Astrocyte of the hippocampus (primary cell): ENCODE measurements at regions not wholly inside any gene's neighbourhood (a gene's known extent, or its start where the extent isn't known, plus 50 kb on each side); places are given as distances from the start of the nearest gene placed in this dataset.
A peak's percentile ranks its signal among the peaks of the same experiment; 100 is the strongest.

Source experiments
- DNase-seq: peaks from one replicate; pipeline ENCODE4 v3.0.0; 2011; ENCODE audit warnings: low read depth, low spot score

DNA sequence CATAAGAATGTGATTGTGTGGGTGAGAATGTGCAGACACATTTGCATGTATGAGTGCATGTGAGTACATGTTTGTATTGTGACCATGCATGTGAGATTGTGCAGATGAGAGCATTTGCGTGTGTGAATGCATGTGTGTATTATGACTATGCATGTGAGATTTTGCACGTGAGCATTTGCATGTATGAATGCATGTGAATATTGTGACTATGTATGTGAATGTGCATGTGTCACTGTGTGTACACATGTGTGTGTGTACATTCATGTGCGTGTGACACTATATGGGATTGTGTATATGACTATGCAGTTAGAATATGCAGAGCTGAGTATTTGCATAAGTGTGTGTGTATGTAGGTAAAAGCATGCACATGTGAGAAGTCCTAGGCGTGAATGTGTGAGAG lies 381.3 kb upstream of the MAF start:
- no peak for DNase-seq

GRCh38 chr16:79980650-79981521 lies 380.3 kb upstream of the MAF start:
- DNase-seq: no peak

- no peak for DNase-seq
Observed at GRCh38 chr16:79977940-79978836, 377.7 kb upstream of the MAF start.

GRCh38 chr16:79973320-79973719 lies 372.8 kb upstream of the MAF start:
- no peak for DNase-seq

- DNase-seq: no peak
Observed at GRCh38 chr16:79972053-79972704, 371.6 kb upstream of the MAF start.

DNA sequence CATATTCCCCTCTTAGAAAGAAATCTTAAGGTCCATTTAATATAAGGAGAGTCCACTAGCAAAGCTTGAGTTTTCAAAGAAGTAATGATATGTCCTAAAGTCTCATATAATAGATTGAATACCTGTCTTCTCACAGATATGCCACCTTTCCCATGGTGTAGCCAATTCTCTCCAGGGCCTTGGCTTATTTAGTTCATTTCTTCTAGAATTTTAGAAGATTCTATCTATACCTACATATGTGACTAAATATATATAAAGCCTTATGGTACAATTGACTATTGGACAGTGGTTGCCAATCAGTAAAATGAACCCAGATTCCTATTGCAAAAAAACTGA lies 370.7 kb upstream of the MAF start:
- no peak for DNase-seq

- DNase-seq: peak; percentile 17
Observed at GRCh38 chr16:79970551-79971236, 370.2 kb upstream of the MAF start.

DNA sequence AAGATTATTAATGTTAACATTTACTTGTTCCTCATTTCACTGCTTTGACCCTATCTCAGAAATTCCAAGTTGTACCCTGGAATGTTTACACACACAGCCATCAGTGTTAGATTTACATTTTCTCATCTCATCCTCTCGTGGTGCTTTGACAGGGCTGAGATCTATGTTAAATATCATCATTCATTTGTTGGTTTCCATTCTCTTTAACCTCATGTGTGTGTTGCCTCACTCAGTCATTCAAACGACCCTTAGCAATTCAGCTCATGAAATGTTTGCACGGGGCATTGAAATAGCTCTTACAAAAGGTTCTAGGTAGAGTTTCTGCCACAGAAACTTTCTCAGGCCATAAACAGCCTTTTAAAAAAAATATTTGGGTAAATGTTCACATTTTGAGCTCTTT lies 369.6 kb upstream of the MAF start:
- DNase-seq: no peak

DNA sequence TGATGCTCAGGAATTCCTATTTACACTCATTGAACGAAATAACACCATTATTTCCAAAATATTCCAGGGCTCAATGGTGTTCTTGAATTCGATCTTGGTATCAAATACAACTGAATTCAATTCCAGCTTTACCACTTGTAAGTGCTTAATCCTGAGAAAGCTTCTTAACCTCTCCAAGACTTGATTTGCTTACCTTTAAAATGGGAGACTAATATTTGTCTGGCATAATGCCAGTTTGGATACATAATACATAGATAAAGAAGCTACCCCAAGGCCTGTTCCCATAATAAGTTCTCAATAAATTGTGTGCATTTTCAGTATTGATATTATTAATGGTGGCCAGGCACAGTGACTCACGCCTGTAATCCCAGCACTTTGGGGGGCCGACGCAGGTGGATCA lies 368.9 kb upstream of the MAF start:
- DNase-seq: no peak

DNA sequence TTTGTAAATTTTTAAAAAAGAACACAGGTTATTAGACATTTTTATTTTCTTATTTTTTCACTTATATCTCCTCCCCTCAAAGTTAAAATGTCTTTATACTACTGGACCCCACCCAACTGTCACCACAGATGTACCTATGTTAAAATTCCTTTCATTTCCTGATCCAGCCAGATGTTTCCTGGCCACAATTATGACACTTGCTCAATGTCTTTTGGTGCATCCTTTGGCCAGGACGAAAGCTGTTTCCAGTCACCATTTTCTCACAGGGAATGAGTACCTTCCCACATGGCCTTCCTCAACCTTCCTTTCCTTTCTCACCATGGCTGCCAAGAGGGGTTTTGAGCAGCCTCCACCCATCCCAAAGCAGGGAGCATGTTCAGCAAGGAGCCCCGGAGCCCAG lies 365.7 kb upstream of the MAF start:
- no peak for DNase-seq

DNA sequence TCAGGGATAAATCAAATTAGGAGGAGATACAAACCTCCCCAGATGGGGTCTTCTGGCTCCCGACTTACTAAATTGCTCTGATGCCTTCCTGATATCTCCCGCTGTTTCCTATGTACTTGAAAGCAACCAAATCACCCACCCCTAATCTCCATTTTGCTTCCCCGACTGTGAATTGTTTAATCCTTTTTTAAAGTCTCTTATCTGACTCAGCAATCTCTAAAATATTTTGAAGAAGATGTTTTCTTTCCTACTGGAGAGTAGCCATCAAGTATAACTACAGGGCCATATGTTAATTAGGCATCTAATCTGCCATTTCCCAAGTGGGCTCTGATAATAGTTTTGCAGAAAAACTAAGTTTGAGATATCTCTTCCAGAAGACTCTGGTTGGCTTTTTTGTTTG lies 365.2 kb upstream of the MAF start:
- no peak for DNase-seq

GRCh38 chr16:79964104-79964503 lies 363.6 kb upstream of the MAF start:
- DNase-seq: no peak

DNA sequence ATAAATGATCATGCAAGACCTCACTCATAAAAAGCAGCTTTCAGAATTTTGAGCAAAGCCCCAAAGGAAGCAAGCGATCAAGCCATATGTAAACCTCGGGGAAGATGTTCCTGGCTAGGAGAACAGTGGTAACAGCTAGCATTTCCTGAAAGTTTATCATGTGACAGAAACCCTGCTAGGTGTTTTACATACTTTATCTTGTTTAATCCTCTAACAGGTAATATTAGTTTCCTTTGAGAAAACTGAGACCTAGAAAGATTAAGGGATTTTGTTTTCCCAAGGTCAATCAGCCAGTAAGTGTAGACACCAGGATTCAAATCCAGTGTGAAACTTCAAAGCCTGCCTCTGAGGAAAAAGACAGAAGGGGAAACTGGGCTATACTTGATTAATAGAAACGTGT lies 362.4 kb upstream of the MAF start:
- no peak for DNase-seq

- DNase-seq: no peak
Observed at GRCh38 chr16:79959226-79959625, 358.7 kb upstream of the MAF start.

GRCh38 chr16:79954921-79955705 lies 354.6 kb upstream of the MAF start:
- no peak for DNase-seq

GRCh38 chr16:79950932-79951719 lies 350.6 kb upstream of the MAF start:
- DNase-seq: no peak

DNA sequence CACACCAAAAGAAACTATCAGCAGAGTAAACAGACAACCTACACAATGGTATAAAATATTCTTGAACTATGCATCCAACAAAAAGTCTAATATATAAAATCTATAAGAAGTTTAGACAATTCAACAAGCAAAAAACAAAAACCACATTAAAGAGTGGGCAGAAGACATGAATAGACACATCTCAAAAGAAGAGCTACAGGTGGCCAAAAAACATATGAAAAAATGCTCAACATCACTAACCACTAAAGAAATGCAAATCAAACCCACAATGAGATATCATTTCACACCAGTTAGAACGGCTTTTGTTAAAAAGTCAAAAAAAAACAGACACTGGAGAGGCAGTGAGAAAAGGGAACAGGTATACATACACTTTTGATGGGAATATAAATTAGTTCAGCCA lies 348.9 kb upstream of the MAF start:
- DNase-seq: no peak

DNA sequence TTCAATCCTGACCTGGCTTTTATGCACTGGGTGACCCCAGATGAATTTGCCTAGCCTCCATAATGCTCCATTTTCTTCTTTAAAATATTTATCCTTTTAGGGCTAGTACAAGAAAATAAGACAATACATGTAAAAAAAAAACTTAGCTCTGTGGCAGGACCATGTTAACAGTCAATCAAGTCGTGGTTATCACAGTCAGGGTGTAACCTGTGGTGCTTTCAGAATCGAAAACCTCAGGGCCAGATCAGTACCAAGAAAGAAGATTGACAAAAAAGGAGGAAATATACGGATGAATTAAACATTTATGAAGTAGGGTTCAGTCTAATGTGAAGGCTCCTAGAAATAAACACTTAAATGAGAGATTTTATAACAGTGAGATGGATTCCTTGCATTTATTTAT lies 347.2 kb upstream of the MAF start:
- no peak for DNase-seq

DNA sequence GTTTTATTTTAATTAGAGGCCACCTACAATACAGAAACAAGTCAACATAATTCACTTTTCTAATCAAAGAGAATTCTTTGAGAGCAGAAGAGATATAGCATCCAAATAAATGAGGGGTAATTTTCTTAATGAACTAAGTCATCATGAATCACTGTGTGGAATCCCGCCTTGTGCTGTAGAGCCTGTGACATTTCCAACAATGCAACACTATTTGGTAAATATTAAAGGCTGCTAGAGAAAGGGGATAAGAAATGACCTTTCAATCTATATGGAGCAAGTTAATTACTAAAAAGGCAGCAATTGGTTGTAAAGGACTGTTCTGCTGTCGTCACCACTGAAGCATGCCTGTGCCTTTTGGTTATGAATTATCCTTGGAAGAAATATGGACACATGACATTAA lies 345.7 kb upstream of the MAF start:
- no peak for DNase-seq

DNA sequence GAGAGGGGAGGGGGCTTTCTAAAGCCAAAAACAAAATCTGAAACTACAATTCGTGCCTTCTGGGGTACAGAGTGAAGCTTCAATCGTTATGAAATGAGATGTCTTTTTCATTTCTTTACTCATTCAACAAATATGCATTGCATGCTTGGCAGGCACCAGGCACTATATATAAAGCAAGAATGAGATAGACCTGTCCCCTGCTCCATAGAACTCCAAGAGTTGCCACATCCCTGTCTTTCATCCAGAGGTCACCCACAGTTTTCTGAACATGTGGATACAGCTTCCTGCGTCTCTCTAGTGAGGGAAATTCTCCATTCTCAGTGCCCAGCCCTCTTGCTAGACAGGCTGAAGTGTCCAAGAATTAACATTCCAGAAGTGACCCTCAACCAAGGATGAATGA lies 343.2 kb upstream of the MAF start:
- no peak for DNase-seq
